ENCODE measurements at regions not wholly inside any gene's neighbourhood (a gene's known extent, or its start where the extent isn't known, plus 50 kb on each side); places are given as distances from the start of the nearest gene placed in this dataset.

- H3K27me3 ChIP-seq (ENCODE audit: insufficient read depth, poor library complexity, severe bottlenecking), result no peaks in the 10 kb centered on the region
- TF ChIP-seq SPI1 (IDR thresholded peaks at IDR 0.05; ENCODE audit: borderline replicate concordance, low read depth), result no peak
- no peak overlapping the region for H3K27ac ChIP-seq (replicated peaks)
- no peak for DNase-seq (ENCODE audit: low read depth in 1 of 2, low spot score in 1 of 2)
- H3K4me3 ChIP-seq (replicated peaks; ENCODE audit: insufficient read depth, low read length), result no peak overlapping the region
Observed at GRCh38 chr5:138699482-138699881, 53.7 kb upstream of the CTNNA1 start.

- Histone ChIP-seq H3K27ac (replicated peaks) (no peak overlapping the region), H3K4me3 (replicated peaks; ENCODE audit: insufficient read depth, low read length) (no peak overlapping the region), H3K27me3 (ENCODE audit: insufficient read depth, poor library complexity, severe bottlenecking) (no peaks in the 10 kb centered on the region)
- DNase-seq (ENCODE audit: low read depth in 1 of 2, low spot score in 1 of 2), result no peak
- TF ChIP-seq POLR2AphosphoS5 (IDR thresholded peaks at IDR 0.05; ENCODE audit: low read depth) (no peak), GABPA (IDR thresholded peaks at IDR 0.05; ENCODE audit: low read depth) (no peak), SPI1 (IDR thresholded peaks at IDR 0.05; ENCODE audit: borderline replicate concordance, low read depth) (no peak), CTCF (IDR thresholded peaks at IDR 0.05; ENCODE audit: insufficient read depth, low read length) (no peak), REST (IDR thresholded peaks at IDR 0.05; ENCODE audit: insufficient replicate concordance, low read depth) (no peak)
Observed at GRCh38 chr5:138698713-138699112, 54.5 kb upstream of the CTNNA1 start.

- no peak overlapping the region for H3K4me3 ChIP-seq (replicated peaks; ENCODE audit: insufficient read depth, low read length)
- no peak overlapping the region for H3K27ac ChIP-seq (replicated peaks)
- no peak for DNase-seq (ENCODE audit: low read depth in 1 of 2, low spot score in 1 of 2)
- no peaks in the 10 kb centered on the region for H3K27me3 ChIP-seq (ENCODE audit: insufficient read depth, poor library complexity, severe bottlenecking)
- TF ChIP-seq GABPA (IDR thresholded peaks at IDR 0.05; ENCODE audit: low read depth) (no peak), REST (IDR thresholded peaks at IDR 0.05; ENCODE audit: insufficient replicate concordance, low read depth) (no peak), POLR2AphosphoS5 (IDR thresholded peaks at IDR 0.05; ENCODE audit: low read depth) (no peak), CTCF (IDR thresholded peaks at IDR 0.05; ENCODE audit: insufficient read depth, low read length) (no peak), SPI1 (IDR thresholded peaks at IDR 0.05; ENCODE audit: borderline replicate concordance, low read depth) (no peak)
Observed at GRCh38 chr5:138697720-138698360, 55.4 kb upstream of the CTNNA1 start.

- Histone ChIP-seq H3K27ac (replicated peaks) (no peak overlapping the region), H3K4me3 (replicated peaks; ENCODE audit: insufficient read depth, low read length) (no peak overlapping the region), H3K27me3 (ENCODE audit: insufficient read depth, poor library complexity, severe bottlenecking) (no peaks in the 10 kb centered on the region)
- no peak for DNase-seq (ENCODE audit: low read depth in 1 of 2, low spot score in 1 of 2)
- TF ChIP-seq SPI1 (IDR thresholded peaks at IDR 0.05; ENCODE audit: borderline replicate concordance, low read depth), result no peak
- no peak for TF ChIP-seq POLR2AphosphoS5 (IDR thresholded peaks at IDR 0.05; ENCODE audit: low read depth)
- TF ChIP-seq CTCF (IDR thresholded peaks at IDR 0.05; ENCODE audit: insufficient read depth, low read length), result no peak
- no peak for TF ChIP-seq REST (IDR thresholded peaks at IDR 0.05; ENCODE audit: insufficient replicate concordance, low read depth)
- TF ChIP-seq GABPA (IDR thresholded peaks at IDR 0.05; ENCODE audit: low read depth), result no peak
Observed at GRCh38 chr5:138696501-138696900, 56.7 kb upstream of the CTNNA1 start.

All from HL-60 (cell line).